HepG2 (cell line): ENCODE measurements at regions not wholly inside any gene's neighbourhood (a gene's known extent, or its start where the extent isn't known, plus 50 kb on each side); places are given as distances from the start of the nearest gene placed in this dataset.
"Not testable (repeated sequence)": the region's sequence is repeated elsewhere in the genome, so short reads cannot be mapped to it uniquely, and the experiment has no call there.

Experiments
- ATF1 ChIP-seq: IDR thresholded peaks from 2 replicates; pipeline ENCODE4 v1.6.1; 2016; ENCODE audit warnings: mild to moderate bottlenecking, control low read depth
- CTCF ChIP-seq: sonication (generic); formaldehyde crosslinking; IDR thresholded peaks from 2 replicates; pipeline ENCODE4 v1.5.0; 2020; ENCODE audit warnings: mild to moderate bottlenecking, missing genetic modification reagents, moderate library complexity
- FOXP4 ChIP-seq: sonication (generic); formaldehyde crosslinking; IDR thresholded peaks from 2 replicates; pipeline ENCODE4 v1.4.0; 2020; ENCODE audit warnings: missing genetic modification reagents
- MIXL1 ChIP-seq: IDR thresholded peaks from 2 replicates; pipeline ENCODE4 v1.6.1; 2016
- POLR2A ChIP-seq, 2 experiments: IDR thresholded peaks; 2 replicates each; pipeline ENCODE4 v1.6.1; 2011; ENCODE audit warnings: low read depth in 2 of 2, low read length in 2 of 2, mild to moderate bottlenecking in 1 of 2, moderate library complexity in 1 of 2; ENCODE audit not compliant: insufficient read depth in 1 of 2
- TOE1 ChIP-seq: sonication (generic); formaldehyde crosslinking; IDR thresholded peaks from 2 replicates; pipeline ENCODE4 v1.4.0; 2020; ENCODE audit warnings: mild to moderate bottlenecking, missing genetic modification reagents
- USF2 ChIP-seq, 2 experiments: sonication (generic) in 1 of 2; formaldehyde crosslinking in 1 of 2; IDR thresholded peaks; 2 replicates each; pipeline versions ENCODE4 v1.5.1 to v1.6.1; 2011 to 2020; ENCODE audit warnings: borderline replicate concordance in 1 of 2, low read depth in 1 of 2, low read length in 1 of 2, mild to moderate bottlenecking in 1 of 2, missing genetic modification reagents in 1 of 2, moderate library complexity in 1 of 2
- ZHX1 ChIP-seq: sonication (generic); formaldehyde crosslinking; IDR thresholded peaks from 2 replicates; pipeline ENCODE4 v1.8.1; 2022; ENCODE audit warnings: low read depth, mild to moderate bottlenecking, missing genetic modification reagents

GRCh38 chr11:128031538-128032134, 555.7 kb downstream of the ETS1 start:
- not testable (repeated sequence) for TF ChIP-seq ZHX1 (CRISPR knock-in tag); POLR2A (IDR thresholded peaks at IDR 0.05; ENCODE audit: insufficient read depth in 1 of 2, low read depth in 2 of 2, low read length in 2 of 2); USF2 (IDR thresholded peaks at IDR 0.05; ENCODE audit: low read depth, low read length); USF2 (CRISPR knock-in tag; IDR thresholded peaks at IDR 0.05; ENCODE audit: borderline replicate concordance); FOXP4 (CRISPR knock-in tag); TOE1 (CRISPR knock-in tag); MIXL1 (CRISPR knock-in tag); ATF1 (CRISPR knock-in tag)
- peak; percentile 76 for TF ChIP-seq CTCF (CRISPR knock-in tag)
